Esophagus muscularis mucosa (tissue), 4 donors: ENCODE measurements at regions not wholly inside any gene's neighbourhood (a gene's known extent, or its start where the extent isn't known, plus 50 kb on each side); places are given as distances from the start of the nearest gene placed in this dataset.

ENCODE experiments used
- EP300 ChIP-seq: sonication (generic); formaldehyde crosslinking; IDR thresholded peaks from one replicate; pipeline ENCODE4 v1.6.1; 2017; ENCODE audit warnings: antibody characterized with exemption
- POLR2A ChIP-seq: fragments of 450-650 bp; IDR thresholded peaks from one replicate; pipeline ENCODE4 v1.6.1; 2017; ENCODE audit warnings: antibody characterized with exemption, moderate library complexity, mild to moderate bottlenecking, low read depth
- TF ChIP-seq, protein P1 (sequence below), 3 experiments: fragments of 200-600 bp in 2 of 3; fragments of 450-650 bp in 1 of 3; sonication (generic) in 2 of 3; IDR thresholded peaks; one replicate each; pipeline ENCODE4 v1.5.1; 2017 to 2019; ENCODE audit warnings: antibody characterized with exemption in 3 of 3, mild to moderate bottlenecking in 2 of 3, moderate library complexity in 1 of 3

DNA sequence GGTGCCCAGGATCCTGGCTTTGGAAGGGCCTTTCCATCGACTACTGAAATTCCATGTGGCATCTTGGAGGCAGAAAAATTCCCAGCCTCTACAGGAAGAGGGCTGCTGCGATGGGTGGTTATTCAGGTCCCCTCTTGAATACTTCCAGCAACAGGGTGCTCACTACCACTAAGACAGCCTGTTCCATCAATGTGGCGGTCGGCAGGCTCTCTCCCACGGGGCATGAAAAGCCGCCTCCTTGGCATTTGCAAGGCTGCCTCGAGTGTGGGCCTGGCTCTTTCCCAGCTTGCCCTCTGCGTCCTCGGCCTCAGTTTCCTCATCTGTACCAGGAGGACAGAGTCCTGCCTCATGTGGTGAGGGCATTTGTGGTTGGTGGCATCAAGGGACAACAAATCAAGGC is 62.4 kb downstream of the ADRA2C start:
- TF ChIP-seq, protein P1, sequence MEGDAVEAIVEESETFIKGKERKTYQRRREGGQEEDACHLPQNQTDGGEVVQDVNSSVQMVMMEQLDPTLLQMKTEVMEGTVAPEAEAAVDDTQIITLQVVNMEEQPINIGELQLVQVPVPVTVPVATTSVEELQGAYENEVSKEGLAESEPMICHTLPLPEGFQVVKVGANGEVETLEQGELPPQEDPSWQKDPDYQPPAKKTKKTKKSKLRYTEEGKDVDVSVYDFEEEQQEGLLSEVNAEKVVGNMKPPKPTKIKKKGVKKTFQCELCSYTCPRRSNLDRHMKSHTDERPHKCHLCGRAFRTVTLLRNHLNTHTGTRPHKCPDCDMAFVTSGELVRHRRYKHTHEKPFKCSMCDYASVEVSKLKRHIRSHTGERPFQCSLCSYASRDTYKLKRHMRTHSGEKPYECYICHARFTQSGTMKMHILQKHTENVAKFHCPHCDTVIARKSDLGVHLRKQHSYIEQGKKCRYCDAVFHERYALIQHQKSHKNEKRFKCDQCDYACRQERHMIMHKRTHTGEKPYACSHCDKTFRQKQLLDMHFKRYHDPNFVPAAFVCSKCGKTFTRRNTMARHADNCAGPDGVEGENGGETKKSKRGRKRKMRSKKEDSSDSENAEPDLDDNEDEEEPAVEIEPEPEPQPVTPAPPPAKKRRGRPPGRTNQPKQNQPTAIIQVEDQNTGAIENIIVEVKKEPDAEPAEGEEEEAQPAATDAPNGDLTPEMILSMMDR (IDR thresholded peaks at IDR 0.05), result no peak
- TF ChIP-seq POLR2A (no peak), EP300 (no peak)
